ENCODE measurements at regions not wholly inside any gene's neighbourhood (a gene's known extent, or its start where the extent isn't known, plus 50 kb on each side); places are given as distances from the start of the nearest gene placed in this dataset.
A peak's percentile ranks its signal among the peaks of the same experiment; 100 is the strongest.

GRCh38 chr5:40374853-40375252 lies 304.9 kb upstream of the PTGER4 start:
- Histone ChIP-seq H3F3A (ENCODE audit: insufficient read depth, low read length) (no peaks in the 10 kb centered on the region), H3K4me1 (ENCODE audit: insufficient read depth, low read length, severe bottlenecking) (peaks cover 25% of the 10 kb centered on the region), H3K27ac (ENCODE audit: low read depth, low read length, poor library complexity, severe bottlenecking) (no peak overlapping the region), H3K27me3 (ENCODE audit: insufficient read depth, low read length) (no peaks in the 10 kb centered on the region), H3K9me2 (ENCODE audit: low read depth, low read length) (no peaks in the 10 kb centered on the region), H4K20me1 (ENCODE audit: insufficient read depth, low read length) (no peaks in the 10 kb centered on the region), H3K9me3 (ENCODE audit: low read length) (0 out of 2 replicates have a peak, but pooled peaks cover 5% of the 10 kb centered on the region), H2AFZ (ENCODE audit: low read length) (peak overlapping the region; percentile 26; the same call in 1 of the 2 replicates), H3K79me2 (ENCODE audit: insufficient read depth, low read length) (no peaks in the 10 kb centered on the region), H3K4me2 (ENCODE audit: low read length) (no peak overlapping the region), H3K9ac (ENCODE audit: low read length) (no peak overlapping the region), H3K36me3 (ENCODE audit: insufficient read depth, low read length) (no peaks in the 10 kb centered on the region; the same call in 1 of the 2 replicates), H3K4me3 (ENCODE audit: low read depth, low read length, poor library complexity, severe bottlenecking) (no peak overlapping the region)
- TF ChIP-seq EZH2 (IDR thresholded peaks at IDR 0.05; ENCODE audit: borderline replicate concordance, low read length) = no peak
- no peak for TF ChIP-seq CTCF (IDR thresholded peaks at IDR 0.05; ENCODE audit: low read length)

- no peak overlapping the region for H2AFZ ChIP-seq (ENCODE audit: low read length)
- 0 out of 2 replicates have a peak, but pooled peaks cover 5% of the 10 kb centered on the region for H3K9me3 ChIP-seq (ENCODE audit: low read length)
- no peaks in the 10 kb centered on the region for H4K20me1 ChIP-seq (ENCODE audit: insufficient read depth, low read length)
- H3K9me2 ChIP-seq (ENCODE audit: low read depth, low read length) = no peaks in the 10 kb centered on the region
- H3K9ac ChIP-seq (ENCODE audit: low read length) = no peak overlapping the region
- TF ChIP-seq CTCF (IDR thresholded peaks at IDR 0.05; ENCODE audit: low read length) (no peak), EZH2 (IDR thresholded peaks at IDR 0.05; ENCODE audit: borderline replicate concordance, low read length) (no peak)
- H3K36me3 ChIP-seq (ENCODE audit: insufficient read depth, low read length) = no peaks in the 10 kb centered on the region
- no peak overlapping the region for H3K27ac ChIP-seq (ENCODE audit: low read depth, low read length, poor library complexity, severe bottlenecking)
- H3K27me3 ChIP-seq (ENCODE audit: insufficient read depth, low read length) = no peaks in the 10 kb centered on the region
- peaks cover 6% of the 10 kb centered on the region for H3K4me1 ChIP-seq (ENCODE audit: insufficient read depth, low read length, severe bottlenecking)
- no peaks in the 10 kb centered on the region for H3K79me2 ChIP-seq (ENCODE audit: insufficient read depth, low read length)
- H3F3A ChIP-seq (ENCODE audit: insufficient read depth, low read length) = no peaks in the 10 kb centered on the region
- H3K4me2 ChIP-seq (ENCODE audit: low read length) = no peak overlapping the region
- no peak overlapping the region for H3K4me3 ChIP-seq (ENCODE audit: low read depth, low read length, poor library complexity, severe bottlenecking)
Measured at GRCh38 chr5:40368200-40368599, 311.5 kb upstream of the PTGER4 start.

GRCh38 chr5:40367255-40367654 lies 312.5 kb upstream of the PTGER4 start:
- Histone ChIP-seq H3K4me3 (ENCODE audit: low read depth, low read length, poor library complexity, severe bottlenecking) (no peak overlapping the region), H3K27ac (ENCODE audit: low read depth, low read length, poor library complexity, severe bottlenecking) (no peak overlapping the region), H3F3A (ENCODE audit: insufficient read depth, low read length) (no peaks in the 10 kb centered on the region), H3K9me2 (ENCODE audit: low read depth, low read length) (no peaks in the 10 kb centered on the region), H3K4me2 (ENCODE audit: low read length) (no peak overlapping the region), H3K27me3 (ENCODE audit: insufficient read depth, low read length) (no peaks in the 10 kb centered on the region), H4K20me1 (ENCODE audit: insufficient read depth, low read length) (no peaks in the 10 kb centered on the region), H3K36me3 (ENCODE audit: insufficient read depth, low read length) (no peaks in the 10 kb centered on the region), H3K9me3 (ENCODE audit: low read length) (0 out of 2 replicates have a peak, but pooled peaks cover 5% of the 10 kb centered on the region), H3K79me2 (ENCODE audit: insufficient read depth, low read length) (no peaks in the 10 kb centered on the region), H3K4me1 (ENCODE audit: insufficient read depth, low read length, severe bottlenecking) (peaks cover 6% of the 10 kb centered on the region), H3K9ac (ENCODE audit: low read length) (no peak overlapping the region), H2AFZ (ENCODE audit: low read length) (0 out of 2 replicates have a peak overlapping the region, but pooled peaks have one; percentile 4)
- TF ChIP-seq EZH2 (IDR thresholded peaks at IDR 0.05; ENCODE audit: borderline replicate concordance, low read length) (no peak), CTCF (IDR thresholded peaks at IDR 0.05; ENCODE audit: low read length) (peak; percentile 61)
